ENCODE measurements at regions not wholly inside any gene's neighbourhood (a gene's known extent, or its start where the extent isn't known, plus 50 kb on each side); places are given as distances from the start of the nearest gene placed in this dataset.

- TF ChIP-seq JUNB (IDR thresholded peaks at IDR 0.05; ENCODE audit: unreplicated experiment): no peak
- no peak for TF ChIP-seq EZH2 (IDR thresholded peaks at IDR 0.05; ENCODE audit: low read depth, unreplicated experiment)
- TF ChIP-seq STAT1 (IDR thresholded peaks at IDR 0.05; ENCODE audit: unreplicated experiment): no peak
- TF ChIP-seq REST (IDR thresholded peaks at IDR 0.05; ENCODE audit: unreplicated experiment): no peak
- no peak for TF ChIP-seq ZNF114 (CRISPR knock-in tag; IDR thresholded peaks at IDR 0.05)
- no peak for TF ChIP-seq NANOG (IDR thresholded peaks at IDR 0.05; ENCODE audit: borderline replicate concordance)
- no peak for TF ChIP-seq EZH2phosphoT487 (IDR thresholded peaks at IDR 0.05; ENCODE audit: unreplicated experiment)
- no peak for TF ChIP-seq CTCF (conservative IDR thresholded peaks at IDR 0.05; ENCODE audit: low read depth in 2 of 2)
- no peak for TF ChIP-seq ETS1 (IDR thresholded peaks at IDR 0.05)
- TF ChIP-seq POLR2AphosphoS5 (IDR thresholded peaks at IDR 0.05; ENCODE audit: low read depth): no peak
- no peak for TF ChIP-seq CREB1 (CRISPR knock-in tag; IDR thresholded peaks at IDR 0.05; ENCODE audit: low read depth)
- TF ChIP-seq ZNF462 (CRISPR knock-in tag; IDR thresholded peaks at IDR 0.05): no peak
- no peak for TF ChIP-seq ZNF331 (CRISPR knock-in tag; IDR thresholded peaks at IDR 0.05; ENCODE audit: low read depth)
- no peaks in the 10 kb centered on the region; the same call in 2 of the 3 replicates for H3K36me3 Mint-ChIP-seq (ENCODE audit: low read depth)
- no peak overlapping the region for H3K4me3 Mint-ChIP-seq
- no peak for DNase-seq (ENCODE audit: low spot score)
- Histone ChIP-seq H3K4me1 (ENCODE audit: insufficient read depth) (no peaks in the 10 kb centered on the region), H4K20me1 (replicated peaks; ENCODE audit: insufficient read depth) (no peaks in the 10 kb centered on the region), H3K27ac (ENCODE audit: low read depth) (no peak overlapping the region), H3K36me3 (ENCODE audit: insufficient read depth) (no peaks in the 10 kb centered on the region), H2AFZ (no peak overlapping the region), H3K79me2 (replicated peaks; ENCODE audit: insufficient read depth) (no peaks in the 10 kb centered on the region), H3K27me3 (ENCODE audit: insufficient read depth) (no peaks in the 10 kb centered on the region), H3F3A (replicated peaks; ENCODE audit: low read depth) (no peaks in the 10 kb centered on the region), H3K4me3 (no peak overlapping the region), H3K9me2 (ENCODE audit: insufficient read depth) (0 out of 2 replicates have a peak, but pooled peaks cover 7% of the 10 kb centered on the region), H3K4me2 (no peak overlapping the region)
- ATAC-seq: no peak
- no peaks in the 10 kb centered on the region for H3K4me1 Mint-ChIP-seq
- H3K27me3 Mint-ChIP-seq (ENCODE audit: insufficient read depth, low read depth, poor library complexity): peaks cover 6% of the 10 kb centered on the region
- no peaks in the 10 kb centered on the region; the same call in 1 of the 3 replicates for H3K9me3 Mint-ChIP-seq
- no peak overlapping the region for H3K27ac Mint-ChIP-seq
Observed at GRCh38 chr19:30781519-30781918, 409.3 kb downstream of the ZNF536 start.
